Testis (tissue), 2 donors: ENCODE measurements at regions not wholly inside any gene's neighbourhood (a gene's known extent, or its start where the extent isn't known, plus 50 kb on each side); places are given as distances from the start of the nearest gene placed in this dataset.

ENCODE experiments used
- CTCF ChIP-seq, 3 experiments: fragments of 450-650 bp in 2 of 3; fragments of 200-600 bp in 1 of 3; sonication (generic) in 1 of 3; IDR thresholded peaks; one replicate each; pipeline ENCODE4 v1.5.1; 2016 to 2019; ENCODE audit warnings: antibody characterized with exemption in 3 of 3, mild to moderate bottlenecking in 2 of 3, moderate library complexity in 1 of 3
- POLR2A ChIP-seq: fragments of 450-650 bp; IDR thresholded peaks from one replicate; pipeline ENCODE4 v1.6.1; 2017; ENCODE audit warnings: antibody characterized with exemption, mild to moderate bottlenecking, moderate library complexity

GRCh38 chr20:50277064-50277415 is 86.4 kb downstream of the CEBPB start:
- TF ChIP-seq CTCF (IDR thresholded peaks at IDR 0.05), result no peak
- no peak for TF ChIP-seq POLR2A
